H1 (cell line): ENCODE measurements at regions not wholly inside any gene's neighbourhood (a gene's known extent, or its start where the extent isn't known, plus 50 kb on each side); places are given as distances from the start of the nearest gene placed in this dataset.

Experiments
- CTCF ChIA-PET: fragments of 300-600 bp; sonication (Branson Sonifier 250); formaldehyde crosslinking; loops from one replicate; lab custom pipeline; 2021; ENCODE audit not compliant: partially characterized antibody; lab: Charles Lee
- POLR2A ChIA-PET: fragments of 300-600 bp; sonication (Branson Sonifier 250); formaldehyde crosslinking; loops from one replicate; lab custom pipeline; 2021; ENCODE audit warnings: inconsistent platforms; ENCODE audit not compliant: partially characterized antibody; lab: Charles Lee
- DNase-seq, 2 experiments: peaks; one replicate each; pipeline versions ENCODE4 v3.0.0 to v3.0.0-alpha.2; 2010 to 2022; ENCODE audit warnings: low spot score in 2 of 2, low read depth in 1 of 2, mixed read lengths in 1 of 2
- FAIRE-seq: peaks from 2 replicates; lab custom pipeline; 2011; peaks lifted over from hg19 to GRCh38; lab: Jason Lieb, UNC
- H2AFZ ChIP-seq: 2 replicates; pipeline ENCODE4 v1.8.1; 2012; ENCODE audit warnings: low read length, inconsistent platforms
- H2AK5ac ChIP-seq: 2 replicates; pipeline ENCODE4 v1.6.1; 2013; ENCODE audit warnings: low read depth, low read length
- H2BK120ac ChIP-seq: replicated peaks from 2 replicates; pipeline ENCODE3; 2013; ENCODE audit warnings: low read depth, low read length, inconsistent platforms
- H2BK12ac ChIP-seq: 2 replicates; pipeline ENCODE4 v1.6.1; 2013; ENCODE audit warnings: low read depth, low read length
- H2BK15ac ChIP-seq: 2 replicates; pipeline ENCODE4 v1.6.1; 2013; ENCODE audit warnings: low read length
- H2BK20ac ChIP-seq: 2 replicates; pipeline ENCODE4 v1.6.1; 2013; ENCODE audit warnings: low read length
- H2BK5ac ChIP-seq: 2 replicates; pipeline ENCODE4 v1.6.1; 2013; ENCODE audit warnings: low read depth, low read length
- H3K14ac ChIP-seq: 2 replicates; pipeline ENCODE4 v1.6.1; 2013; ENCODE audit warnings: inconsistent platforms; ENCODE audit not compliant: insufficient read length
- H3K18ac ChIP-seq: 2 replicates; pipeline ENCODE4 v1.6.1; 2013; ENCODE audit warnings: low read length; ENCODE audit errors: extremely low read depth
- H3K23ac ChIP-seq: 2 replicates; pipeline ENCODE4 v1.6.1; 2013; ENCODE audit warnings: inconsistent platforms; ENCODE audit not compliant: insufficient read length
- H3K23me2 ChIP-seq: 2 replicates; pipeline ENCODE4 v1.6.1; 2013; ENCODE audit warnings: low read depth, low read length
- H3K27ac ChIP-seq: 2 replicates; pipeline ENCODE4 v1.6.1; 2011; ENCODE audit warnings: low read depth, low read length, inconsistent platforms
- H3K27me3 ChIP-seq, 4 experiments: replicated peaks in 1 of 4; 1 replicate in 1 of 4; 2 replicates in 3 of 4; pipeline versions ENCODE4 v1.6.1 to v1.8.1; 2011 to 2013; ENCODE audit warnings: low read length in 3 of 4, mild to moderate bottlenecking in 3 of 4, inconsistent platforms in 2 of 4, mixed read lengths in 2 of 4, moderate library complexity in 1 of 4; ENCODE audit not compliant: control insufficient read depth in 3 of 4, insufficient read depth in 3 of 4; ENCODE audit errors: extremely low read depth in 1 of 4
- H3K36me3 ChIP-seq, 4 experiments: 2 replicates each; pipeline versions ENCODE4 v1.6.1 to v1.8.1; 2011 to 2013; ENCODE audit warnings: mild to moderate bottlenecking in 4 of 4, low read length in 3 of 4, moderate library complexity in 2 of 4, control low read depth in 1 of 4, inconsistent platforms in 1 of 4; ENCODE audit not compliant: insufficient read depth in 4 of 4, control insufficient read depth in 2 of 4
- H3K4ac ChIP-seq: replicated peaks from 2 replicates; pipeline ENCODE3; 2013; ENCODE audit warnings: low read length, low read depth, mixed read lengths, inconsistent platforms; ENCODE audit not compliant: insufficient read length
- H3K4me1 ChIP-seq, 4 experiments: replicated peaks in 1 of 4; 1 replicate in 1 of 4; 2 replicates in 3 of 4; pipeline versions ENCODE4 v1.6.1 to v1.8.1; 2011 to 2013; ENCODE audit warnings: low read length in 3 of 4, inconsistent platforms in 2 of 4, mixed read lengths in 1 of 4; ENCODE audit not compliant: insufficient read depth in 4 of 4, control insufficient read depth in 3 of 4
- H3K4me2 ChIP-seq, 2 experiments: 2 replicates each; pipeline versions ENCODE4 v1.6.1 to v1.8.1; 2011 to 2013; ENCODE audit warnings: low read depth in 2 of 2, low read length in 2 of 2, control low read depth in 1 of 2, inconsistent platforms in 1 of 2, mild to moderate bottlenecking in 1 of 2; ENCODE audit not compliant: insufficient read depth in 1 of 2
- H3K4me3 ChIP-seq, 4 experiments: fragments of 200-600, 300-600 bp in 1 of 4; sonication (generic), shearing (Covaris generic), sonication (Bioruptor Twin) in 1 of 4; 2 replicates each; pipeline versions ENCODE4 v1.5.1 to v1.8.1; 2011 to 2016; ENCODE audit warnings: low read length in 4 of 4, low read depth in 3 of 4, control low read depth in 2 of 4, inconsistent platforms in 2 of 4, mild to moderate bottlenecking in 2 of 4, mixed read lengths in 1 of 4, moderate library complexity in 1 of 4; ENCODE audit not compliant: insufficient read depth in 2 of 4; ENCODE audit errors: extremely low read depth in 1 of 4
- H3K56ac ChIP-seq: replicated peaks from 2 replicates; pipeline ENCODE3; 2013; ENCODE audit warnings: low read depth, mild to moderate bottlenecking, mixed read lengths, low read length, inconsistent platforms; ENCODE audit not compliant: insufficient read length
- H3K79me1 ChIP-seq: 2 replicates; pipeline ENCODE4 v1.6.1; 2013; ENCODE audit warnings: low read depth, low read length, control low read depth
- H3K79me2 ChIP-seq, 2 experiments: 2 replicates each; pipeline versions ENCODE4 v1.6.1 to v1.8.1; 2012 to 2013; ENCODE audit warnings: low read length in 2 of 2, mild to moderate bottlenecking in 2 of 2, inconsistent platforms in 1 of 2; ENCODE audit not compliant: insufficient read depth in 2 of 2, control insufficient read depth in 1 of 2
- H3K9ac ChIP-seq, 4 experiments: replicated peaks in 1 of 4; 1 replicate in 1 of 4; 2 replicates in 3 of 4; pipeline versions ENCODE4 v1.6.1 to v1.8.1; 2011 to 2013; ENCODE audit warnings: low read depth in 3 of 4, low read length in 3 of 4, control low read depth in 2 of 4, mild to moderate bottlenecking in 2 of 4, moderate library complexity in 2 of 4, inconsistent platforms in 1 of 4; ENCODE audit errors: extremely low read depth in 1 of 4
- H3K9me3 ChIP-seq, 2 experiments: 2 replicates each; pipeline versions ENCODE4 v1.6.1 to v1.8.1; 2012 to 2013; ENCODE audit warnings: mild to moderate bottlenecking in 2 of 2, moderate library complexity in 2 of 2, control low read depth in 1 of 2, inconsistent platforms in 1 of 2, low read depth in 1 of 2, low read length in 1 of 2, mixed read lengths in 1 of 2; ENCODE audit not compliant: insufficient read depth in 2 of 2
- H4K20me1 ChIP-seq, 2 experiments: replicated peaks in 1 of 2; 2 replicates each; pipeline versions ENCODE3 to v1.8.1; 2011 to 2013; ENCODE audit warnings: inconsistent platforms in 2 of 2, low read length in 2 of 2, mild to moderate bottlenecking in 1 of 2; ENCODE audit not compliant: insufficient read depth in 2 of 2, control insufficient read depth in 1 of 2
- H4K5ac ChIP-seq: 2 replicates; pipeline ENCODE4 v1.6.1; 2013; ENCODE audit warnings: low read length, low read depth, mixed read lengths, inconsistent platforms; ENCODE audit not compliant: insufficient read length
- H4K8ac ChIP-seq: 2 replicates; pipeline ENCODE4 v1.8.0; 2013; ENCODE audit warnings: mild to moderate bottlenecking, moderate library complexity, low read length, inconsistent platforms; ENCODE audit not compliant: insufficient read depth; ENCODE audit errors: extremely low read depth
- H4K91ac ChIP-seq: replicated peaks from 2 replicates; pipeline ENCODE3; 2013; ENCODE audit warnings: low read length, mixed read lengths, inconsistent platforms; ENCODE audit not compliant: insufficient read length
- CHD2 ChIP-seq: IDR thresholded peaks from 2 replicates; pipeline ENCODE4 v1.6.1; 2012; ENCODE audit warnings: low read length, improper control_type of control experiment
- GTF2F1 ChIP-seq: IDR thresholded peaks from 2 replicates; pipeline ENCODE4 v1.6.1; 2012; ENCODE audit warnings: low read depth, low read length, improper control_type of control experiment, borderline replicate concordance
- NRF1 ChIP-seq: IDR thresholded peaks from 2 replicates; pipeline ENCODE4 v1.6.1; 2011; ENCODE audit warnings: mild to moderate bottlenecking, low read depth, low read length, improper control_type of control experiment
- RAD21 ChIP-seq, 2 experiments: IDR thresholded peaks in 1 of 2; conservative IDR thresholded peaks in 1 of 2; 2 replicates each; pipeline ENCODE4 v1.6.1; 2011; ENCODE audit warnings: low read depth in 2 of 2, low read length in 2 of 2, improper control_type of control experiment in 1 of 2, inconsistent platforms in 1 of 2, mild to moderate bottlenecking in 1 of 2, moderate library complexity in 1 of 2
- RFX5 ChIP-seq: IDR thresholded peaks from 2 replicates; pipeline ENCODE4 v1.6.1; 2011; ENCODE audit warnings: low read depth, low read length, improper control_type of control experiment, borderline replicate concordance
- SIRT6 ChIP-seq: IDR thresholded peaks from one replicate; pipeline ENCODE4 v1.7.1; 2012; ENCODE audit warnings: low read length, inconsistent platforms
- TAF1 ChIP-seq: IDR thresholded peaks from 2 replicates; pipeline ENCODE4 v1.6.1; 2011; ENCODE audit warnings: mild to moderate bottlenecking, low read depth, low read length
- TBP ChIP-seq: IDR thresholded peaks from 2 replicates; pipeline ENCODE4 v1.6.1; 2011; ENCODE audit warnings: low read depth, low read length, improper control_type of control experiment
- TEAD4 ChIP-seq: IDR thresholded peaks from 2 replicates; pipeline ENCODE4 v1.6.1; 2012; ENCODE audit warnings: low read depth, low read length, inconsistent platforms, mixed read lengths
- ZNF274 ChIP-seq: IDR thresholded peaks from 2 replicates; pipeline ENCODE4 v1.7.0; 2012; ENCODE audit warnings: low read length, borderline replicate concordance; ENCODE audit errors: extremely low read depth
- WGBS, 2 experiments: shearing (Covaris generic) in 1 of 2; methylation state at CpG; one replicate each; pipeline versions ENCODE4 v1.1.6 to v1.1.7; 2013 to 2015; ENCODE audit warnings: low lambda C conversion rate in 2 of 2, mixed read lengths in 2 of 2, inconsistent platforms in 1 of 2, low coverage in 1 of 2, missing lambda C conversion rate in 1 of 2; ENCODE audit not compliant: insufficient replicate concordance in 2 of 2, insufficient coverage in 1 of 2, insufficient read length in 1 of 2; ENCODE audit errors: extremely low coverage in 1 of 2, missing lambda C conversion rate in 1 of 2; 5-methylcytosine and 5-hydroxymethylcytosine counted together
- TF ChIP-seq, protein P1 (sequence below): IDR thresholded peaks from 2 replicates; pipeline ENCODE4 v1.6.1; 2012; ENCODE audit warnings: inconsistent platforms

DNA sequence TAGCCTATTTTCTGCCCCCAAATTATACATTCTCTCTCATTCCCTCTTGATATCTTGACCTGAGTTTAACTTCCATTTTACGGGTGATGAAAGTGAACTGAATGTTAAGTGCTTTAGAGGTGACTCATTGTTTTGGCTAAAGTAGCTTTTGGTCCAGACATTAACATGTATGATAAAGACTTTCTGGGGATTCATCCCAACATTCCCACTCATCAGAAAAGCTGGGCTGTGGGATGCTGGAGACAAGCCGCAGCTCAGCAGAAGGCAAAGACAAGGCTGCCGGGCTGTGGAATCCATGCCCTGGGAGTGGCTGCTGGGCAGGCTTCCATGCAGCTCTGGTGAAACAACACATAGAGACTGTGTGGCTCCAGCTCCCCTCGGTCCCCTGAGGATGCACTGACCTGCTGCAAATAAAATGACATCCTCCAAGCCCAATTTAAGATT is 89.9 kb upstream of the SYNDIG1 start:
- CTCF ChIA-PET, result interaction anchor here (1.5 to 1.7 kb wide), 2 partner anchors 9 to 21 kb away, joined by 3 to 6 read pairs; no protein-coding TSS in a partner anchor
- no peaks in the 10 kb centered on the region for H4K20me1 ChIP-seq
- no peak overlapping the region for H4K91ac ChIP-seq
- no peak overlapping the region for H3K56ac ChIP-seq
- no peaks in the 10 kb centered on the region for H3K9me3 ChIP-seq
- no peak overlapping the region for H2BK15ac ChIP-seq
- POLR2A ChIA-PET, result interaction anchor here (1.1 kb wide), 1 partner anchor 26 kb away, joined by 4 read pairs; no protein-coding TSS in a partner anchor
- no peak overlapping the region for H3K9ac ChIP-seq
- no peak overlapping the region for H2BK120ac ChIP-seq
- no peak overlapping the region for H2AK5ac ChIP-seq
- DNase-seq (no peak), FAIRE-seq (no peak)
- H3K4me2 ChIP-seq, result no peak overlapping the region
- H2BK5ac ChIP-seq, result no peak overlapping the region
- H3K23me2 ChIP-seq, result no peaks in the 10 kb centered on the region
- no peak overlapping the region for H2BK12ac ChIP-seq
- no peak overlapping the region for H3K27ac ChIP-seq
- no peak overlapping the region for H3K4me3 ChIP-seq
- H3K23ac ChIP-seq, result no peak overlapping the region
- H3K14ac ChIP-seq, result no peak overlapping the region
- no peaks in the 10 kb centered on the region for H3K79me1 ChIP-seq
- H2BK20ac ChIP-seq, result no peak overlapping the region
- 84% methylated on average over 4 of the region's 4 CpGs; no CpG with 5 or more reads in 1 of the 2 experiments for WGBS, 2 experiments
- H3K36me3 ChIP-seq, result no peaks in the 10 kb centered on the region
- H4K8ac ChIP-seq, result no peak overlapping the region
- no peaks in the 10 kb centered on the region for H3K4me1 ChIP-seq
- TF ChIP-seq GTF2F1 (no peak), TBP (no peak), SIRT6 (no peak), TEAD4 (no peak), RFX5 (no peak), NRF1 (no peak), ZNF274 (no peak), TAF1 (no peak), RAD21 (IDR thresholded peaks at IDR 0.05 in 1 of 2, conservative IDR thresholded peaks at IDR 0.05 in 1 of 2; ENCODE audit: low read depth in 2 of 2, low read length in 2 of 2) (no peak), CHD2 (no peak)
- TF ChIP-seq, protein P1, sequence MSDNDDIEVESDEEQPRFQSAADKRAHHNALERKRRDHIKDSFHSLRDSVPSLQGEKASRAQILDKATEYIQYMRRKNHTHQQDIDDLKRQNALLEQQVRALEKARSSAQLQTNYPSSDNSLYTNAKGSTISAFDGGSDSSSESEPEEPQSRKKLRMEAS, result no peak
- no peaks in the 10 kb centered on the region; a peak in 2 of 7 replicates for H3K27me3 ChIP-seq
- 0 out of 2 replicates have a peak overlapping the region, but pooled peaks have one; percentile 22 for H2AFZ ChIP-seq
- H4K5ac ChIP-seq, result no peak overlapping the region
- no peak overlapping the region for H3K18ac ChIP-seq
- H3K4ac ChIP-seq, result no peak overlapping the region
- H3K79me2 ChIP-seq, result no peaks in the 10 kb centered on the region
